ENCODE measurements at regions not wholly inside any gene's neighbourhood (a gene's known extent, or its start where the extent isn't known, plus 50 kb on each side); places are given as distances from the start of the nearest gene placed in this dataset.

DNA sequence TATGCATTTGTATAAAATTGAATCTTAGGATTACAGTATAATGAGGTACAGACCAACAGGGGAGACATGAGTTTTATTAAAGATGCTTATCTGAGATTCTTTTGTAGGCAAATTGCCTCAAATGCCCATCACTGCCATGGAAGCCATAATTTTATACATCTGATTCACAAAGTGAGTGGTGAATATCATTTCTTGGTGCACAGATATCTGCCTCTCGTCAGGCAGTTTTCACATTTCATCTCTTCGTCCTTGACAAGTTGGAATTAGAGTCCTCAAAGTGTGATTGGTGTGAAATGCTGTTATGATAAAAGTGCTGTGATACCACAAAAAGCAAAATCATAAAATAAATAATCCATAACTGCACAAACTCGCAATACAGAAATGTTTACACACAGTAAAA, 1602.8 kb upstream of the DDX18 start:
- TF ChIP-seq EZH2 (IDR thresholded peaks at IDR 0.05; ENCODE audit: low read length) = no peak
- TF ChIP-seq, protein P1, sequence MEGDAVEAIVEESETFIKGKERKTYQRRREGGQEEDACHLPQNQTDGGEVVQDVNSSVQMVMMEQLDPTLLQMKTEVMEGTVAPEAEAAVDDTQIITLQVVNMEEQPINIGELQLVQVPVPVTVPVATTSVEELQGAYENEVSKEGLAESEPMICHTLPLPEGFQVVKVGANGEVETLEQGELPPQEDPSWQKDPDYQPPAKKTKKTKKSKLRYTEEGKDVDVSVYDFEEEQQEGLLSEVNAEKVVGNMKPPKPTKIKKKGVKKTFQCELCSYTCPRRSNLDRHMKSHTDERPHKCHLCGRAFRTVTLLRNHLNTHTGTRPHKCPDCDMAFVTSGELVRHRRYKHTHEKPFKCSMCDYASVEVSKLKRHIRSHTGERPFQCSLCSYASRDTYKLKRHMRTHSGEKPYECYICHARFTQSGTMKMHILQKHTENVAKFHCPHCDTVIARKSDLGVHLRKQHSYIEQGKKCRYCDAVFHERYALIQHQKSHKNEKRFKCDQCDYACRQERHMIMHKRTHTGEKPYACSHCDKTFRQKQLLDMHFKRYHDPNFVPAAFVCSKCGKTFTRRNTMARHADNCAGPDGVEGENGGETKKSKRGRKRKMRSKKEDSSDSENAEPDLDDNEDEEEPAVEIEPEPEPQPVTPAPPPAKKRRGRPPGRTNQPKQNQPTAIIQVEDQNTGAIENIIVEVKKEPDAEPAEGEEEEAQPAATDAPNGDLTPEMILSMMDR (optimal IDR thresholded peaks at IDR 0.05 in 1 of 3, IDR thresholded peaks at IDR 0.05 in 1 of 3, conservative IDR thresholded peaks at IDR 0.05 in 1 of 3; ENCODE audit: extremely low read depth in 1 of 3, insufficient read depth in 2 of 3, low read length in 3 of 3) = no peak
